ENCODE measurements at regions not wholly inside any gene's neighbourhood (a gene's known extent, or its start where the extent isn't known, plus 50 kb on each side); places are given as distances from the start of the nearest gene placed in this dataset.

GRCh38 chr3:66577426-66578203 is 76.8 kb upstream of the LRIG1 start:
- H3K4me3 ChIP-seq (ENCODE audit: extremely low read depth in 1 of 4, insufficient read depth in 2 of 4, low read depth in 3 of 4, low read length in 4 of 4) = no peak overlapping the region
- H3K23me2 ChIP-seq (ENCODE audit: low read depth, low read length) = peaks cover 3% of the 10 kb centered on the region
- H3K27ac ChIP-seq (ENCODE audit: low read depth, low read length) = no peak overlapping the region
- peaks cover 0 to 8% (median 5%) of the 10 kb centered on the region in 4 experiments; a peak in 6 of 7 replicates for H3K4me1 ChIP-seq (replicated peaks in 1 of 4; ENCODE audit: control insufficient read depth in 3 of 4, insufficient read depth in 4 of 4, low read length in 3 of 4)
- H2BK20ac ChIP-seq (ENCODE audit: low read length) = no peak overlapping the region
- ChIA-PET POLR2A (ENCODE audit: partially characterized antibody) (interaction anchor here (1.5 kb wide), 1 partner anchor 138 kb away, joined by 5 read pairs; no protein-coding TSS in a partner anchor), CTCF (ENCODE audit: partially characterized antibody) (interaction anchor here (1.3 to 1.6 kb wide), 3 partner anchors 11 to 170 kb away, joined by 4 to 8 read pairs (median 4); no protein-coding TSS in a partner anchor)
- H2BK15ac ChIP-seq (ENCODE audit: low read length) = no peak overlapping the region
- FAIRE-seq (no peak), DNase-seq (ENCODE audit: low read depth in 1 of 2, low spot score in 2 of 2) (no peak)
- 94% methylated on average over 7 of the region's 7 CpGs; no CpG with 5 or more reads in 1 of the 2 experiments for WGBS, 2 experiments (ENCODE audit: extremely low coverage in 1 of 2, insufficient coverage in 1 of 2, insufficient read length in 1 of 2, insufficient replicate concordance in 2 of 2, low coverage in 1 of 2, low lambda C conversion rate in 2 of 2, missing lambda C conversion rate in 1 of 2)
- H4K20me1 ChIP-seq (replicated peaks in 1 of 2; ENCODE audit: control insufficient read depth in 1 of 2, insufficient read depth in 2 of 2, low read length in 2 of 2) = no peaks in the 10 kb centered on the region
- H3K27me3 ChIP-seq (replicated peaks in 1 of 4; ENCODE audit: control insufficient read depth in 3 of 4, extremely low read depth in 1 of 4, insufficient read depth in 3 of 4, low read length in 3 of 4) = no peaks in the 10 kb centered on the region; a peak in 1 of 7 replicates
- no peak overlapping the region for H3K4me2 ChIP-seq (ENCODE audit: insufficient read depth in 1 of 2, low read depth in 2 of 2, low read length in 2 of 2)
- no peak overlapping the region for H2BK120ac ChIP-seq (replicated peaks; ENCODE audit: low read depth, low read length)
- H3K4ac ChIP-seq (replicated peaks; ENCODE audit: insufficient read length, low read depth, low read length) = no peak overlapping the region
- H2AFZ ChIP-seq (ENCODE audit: low read length) = no peak overlapping the region
- H3K14ac ChIP-seq (ENCODE audit: insufficient read length) = no peak overlapping the region
- H4K91ac ChIP-seq (replicated peaks; ENCODE audit: insufficient read length, low read length) = no peak overlapping the region
- no peak overlapping the region for H2AK5ac ChIP-seq (ENCODE audit: low read depth, low read length)
- no peak overlapping the region for H2BK5ac ChIP-seq (ENCODE audit: low read depth, low read length)
- no peak overlapping the region for H3K23ac ChIP-seq (ENCODE audit: insufficient read length)
- H3K36me3 ChIP-seq (ENCODE audit: control insufficient read depth in 2 of 4, insufficient read depth in 4 of 4, low read length in 3 of 4) = no peaks in the 10 kb centered on the region
- H3K9me3 ChIP-seq (ENCODE audit: insufficient read depth in 2 of 2, low read depth in 1 of 2, low read length in 1 of 2) = peaks cover 7 to 10% of the 10 kb centered on the region in 2 experiments; a peak in 3 of 4 replicates
- no peak overlapping the region for H3K56ac ChIP-seq (replicated peaks; ENCODE audit: insufficient read length, low read depth, low read length)
- no peaks in the 10 kb centered on the region for H3K79me2 ChIP-seq (ENCODE audit: control insufficient read depth in 1 of 2, insufficient read depth in 2 of 2, low read length in 2 of 2)
- H3K18ac ChIP-seq (ENCODE audit: extremely low read depth, low read length) = no peak overlapping the region
- H4K5ac ChIP-seq (ENCODE audit: insufficient read length, low read depth, low read length) = no peak overlapping the region
- H3K9ac ChIP-seq (replicated peaks in 1 of 4; ENCODE audit: extremely low read depth in 1 of 4, low read depth in 3 of 4, low read length in 3 of 4) = no peak overlapping the region
- no peak overlapping the region for H4K8ac ChIP-seq (ENCODE audit: extremely low read depth, insufficient read depth, low read length)
- no peaks in the 10 kb centered on the region for H3K79me1 ChIP-seq (ENCODE audit: low read depth, low read length)
- no peak overlapping the region for H2BK12ac ChIP-seq (ENCODE audit: low read depth, low read length)
- no peak for TF ChIP-seq JUND (IDR thresholded peaks at IDR 0.05; ENCODE audit: low read length)
- TF ChIP-seq HDAC6 (IDR thresholded peaks at IDR 0.05; ENCODE audit: low read depth, low read length) = no peak
- TF ChIP-seq EP300 (IDR thresholded peaks at IDR 0.05; ENCODE audit: borderline replicate concordance in 1 of 2, low read depth in 2 of 2, low read length in 2 of 2) = no peak
- TF ChIP-seq ZNF274 (IDR thresholded peaks at IDR 0.05; ENCODE audit: borderline replicate concordance, extremely low read depth, low read length) = no peak
- TF ChIP-seq, protein P1, sequence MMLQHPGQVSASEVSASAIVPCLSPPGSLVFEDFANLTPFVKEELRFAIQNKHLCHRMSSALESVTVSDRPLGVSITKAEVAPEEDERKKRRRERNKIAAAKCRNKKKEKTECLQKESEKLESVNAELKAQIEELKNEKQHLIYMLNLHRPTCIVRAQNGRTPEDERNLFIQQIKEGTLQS (IDR thresholded peaks at IDR 0.05; ENCODE audit: insufficient read depth, low read depth, low read length) = no peak
- TF ChIP-seq JUN (IDR thresholded peaks at IDR 0.05; ENCODE audit: low read depth, low read length) = no peak
- TF ChIP-seq CTBP2 (IDR thresholded peaks at IDR 0.05; ENCODE audit: borderline replicate concordance, insufficient read depth, insufficient read length, low read length) = no peak
- TF ChIP-seq SIX5 (IDR thresholded peaks at IDR 0.05; ENCODE audit: low read depth, low read length) = no peak
- TF ChIP-seq SIRT6 (IDR thresholded peaks at IDR 0.05; ENCODE audit: low read length) = no peak
- TF ChIP-seq, protein P2, sequence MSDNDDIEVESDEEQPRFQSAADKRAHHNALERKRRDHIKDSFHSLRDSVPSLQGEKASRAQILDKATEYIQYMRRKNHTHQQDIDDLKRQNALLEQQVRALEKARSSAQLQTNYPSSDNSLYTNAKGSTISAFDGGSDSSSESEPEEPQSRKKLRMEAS (IDR thresholded peaks at IDR 0.05) = no peak
- no peak for TF ChIP-seq BCL11A (IDR thresholded peaks at IDR 0.05; ENCODE audit: low read depth in 2 of 2, low read length in 2 of 2)
- no peak for TF ChIP-seq POLR2A (IDR thresholded peaks at IDR 0.05; ENCODE audit: control extremely low read depth in 1 of 2, low read depth in 2 of 2, low read length in 2 of 2)

Data from H1 (cell line).